DMS 273 (cell line): ENCODE measurements at regions not wholly inside any gene's neighbourhood (a gene's known extent, or its start where the extent isn't known, plus 50 kb on each side); places are given as distances from the start of the nearest gene placed in this dataset.

ENCODE experiments used
- DNase-seq: peaks from one replicate; lab custom pipeline; 2025; ENCODE audit not compliant: unreplicated experiment; lab: John Stamatoyannopoulos, UW

DNA sequence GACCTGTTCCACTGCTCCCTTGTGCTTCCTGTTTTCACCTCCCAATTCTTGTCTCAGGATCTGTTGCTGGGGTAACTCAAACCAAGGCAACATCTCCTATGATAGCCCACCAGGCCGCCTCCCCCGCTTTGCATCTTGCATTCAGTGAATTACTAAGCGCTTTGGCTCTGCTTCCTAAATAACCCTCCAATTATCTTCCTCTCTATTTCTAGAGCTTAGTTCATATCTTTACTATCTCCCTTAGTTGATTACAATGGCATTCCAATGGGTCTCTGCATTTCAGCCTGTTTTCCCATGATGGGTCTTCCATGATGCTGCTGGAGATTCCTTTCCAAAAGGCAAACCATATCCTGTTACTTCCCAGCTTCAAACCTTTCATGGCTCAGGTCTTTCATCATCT lies 117.2 kb upstream of the FERMT1 start:
- DNase-seq: no peak

GRCh38 chr20:6238421-6238820 lies 115.6 kb upstream of the FERMT1 start:
- no peak for DNase-seq

DNA sequence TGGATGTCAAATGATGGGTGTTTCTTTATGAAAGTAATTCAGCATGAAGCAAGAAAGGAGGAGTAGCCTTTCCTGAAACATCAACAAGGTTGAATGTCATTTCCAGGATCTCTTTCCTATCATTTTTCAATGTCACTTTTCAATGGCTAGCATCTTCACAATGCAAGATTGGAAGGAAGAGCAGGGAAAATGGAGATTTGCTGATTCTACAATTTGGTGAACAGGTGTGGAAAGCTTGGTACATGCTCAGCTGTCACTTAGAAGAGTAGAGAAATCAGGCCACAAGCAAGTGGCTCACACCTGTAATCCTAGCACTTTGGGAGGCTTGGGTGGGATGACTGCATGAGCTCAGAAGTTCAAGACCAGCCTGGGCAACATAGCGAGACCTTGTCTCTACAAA lies 112.7 kb upstream of the FERMT1 start:
- DNase-seq: no peak

DNA sequence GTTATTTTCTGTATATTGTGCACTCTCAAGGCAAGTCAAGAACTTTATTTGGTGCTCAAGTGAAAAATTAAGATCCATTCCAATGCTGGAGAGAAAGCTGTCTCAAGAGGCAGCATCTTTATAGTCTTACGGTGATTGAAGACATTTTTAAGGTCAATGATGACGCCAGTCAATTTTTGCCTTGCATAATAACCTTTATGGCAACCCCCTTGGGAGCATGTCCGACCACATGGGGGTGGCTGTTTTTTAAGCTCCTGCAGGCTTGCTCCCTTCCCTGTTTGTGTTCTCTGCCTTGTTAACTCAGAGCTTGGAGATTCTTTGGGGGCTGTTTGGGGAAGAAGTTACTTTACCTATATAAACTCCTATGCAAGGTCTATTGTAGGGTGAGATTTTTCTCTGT lies 109.6 kb upstream of the FERMT1 start:
- no peak for DNase-seq

DNA sequence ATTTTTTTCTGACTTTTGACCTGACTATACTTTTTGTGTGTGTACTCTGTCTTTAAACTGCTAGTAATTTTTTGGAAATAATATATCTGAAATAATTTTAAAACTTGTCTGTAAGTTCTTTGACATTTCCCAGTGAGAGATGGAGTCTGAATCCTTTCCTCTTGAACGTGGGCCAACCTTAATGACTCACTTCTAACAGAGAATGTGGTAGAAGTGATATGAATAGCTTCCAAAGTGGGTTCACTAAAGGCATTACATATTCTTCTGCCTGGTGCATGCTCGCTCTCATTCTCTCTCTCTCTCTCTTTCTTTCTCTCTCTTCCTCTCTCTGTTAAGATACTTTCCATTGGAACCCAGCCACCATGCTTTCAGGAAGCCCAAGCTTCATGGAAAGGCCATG lies 108.7 kb upstream of the FERMT1 start:
- DNase-seq: no peak

- DNase-seq: no peak
Measured at GRCh38 chr20:6228302-6228843, 105.5 kb upstream of the FERMT1 start.

DNA sequence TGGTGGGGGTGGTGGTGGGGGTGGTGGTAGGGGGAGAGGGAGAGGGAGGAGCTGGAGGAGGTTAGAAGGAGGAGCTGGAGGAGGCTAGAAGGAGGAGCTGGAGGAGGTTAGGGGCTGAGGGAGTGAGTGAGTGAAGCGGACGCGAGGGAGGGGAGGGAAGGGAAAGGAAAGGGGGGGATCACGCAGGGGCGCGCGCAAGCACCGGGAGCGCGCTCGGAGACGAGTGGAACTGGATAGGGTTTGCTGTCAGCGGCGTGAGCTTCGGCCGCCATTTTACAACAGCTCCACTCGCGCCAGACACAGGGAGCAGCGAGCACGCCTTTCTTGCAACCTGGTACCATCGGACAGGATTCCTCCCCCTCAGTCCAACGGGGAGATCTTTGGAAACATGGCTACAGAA lies 90.5 kb upstream of the FERMT1 start:
- DNase-seq: no peak

- no peak for DNase-seq
Measured at GRCh38 chr20:6212903-6213302, 90.1 kb upstream of the FERMT1 start.

DNA sequence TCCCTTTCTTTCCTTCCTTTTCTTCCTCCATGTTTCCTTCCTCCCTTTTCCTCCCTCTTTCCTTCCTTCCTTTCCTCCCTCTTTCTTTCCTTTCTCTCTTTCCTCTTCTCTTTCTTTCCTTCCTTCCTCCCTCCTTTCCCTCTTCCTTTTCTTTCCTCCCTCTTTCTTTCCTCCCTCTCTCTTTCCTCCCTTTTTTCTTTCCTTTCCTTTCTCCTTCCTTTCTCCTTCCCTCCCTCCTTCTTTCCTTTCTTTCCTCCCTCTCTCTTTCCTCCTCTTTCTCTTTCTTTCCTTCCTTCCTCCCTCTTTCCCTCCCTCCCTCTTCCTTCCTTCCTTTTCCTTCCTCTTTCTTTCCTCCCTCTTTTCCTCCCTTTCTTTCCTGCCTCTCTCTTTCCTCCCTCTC lies 86.3 kb upstream of the FERMT1 start:
- DNase-seq: no peak

- DNase-seq: no peak
Measured at GRCh38 chr20:6200092-6200491, 77.3 kb upstream of the FERMT1 start.

GRCh38 chr20:6185268-6185667 lies 62.4 kb upstream of the FERMT1 start:
- no peak for DNase-seq

DNA sequence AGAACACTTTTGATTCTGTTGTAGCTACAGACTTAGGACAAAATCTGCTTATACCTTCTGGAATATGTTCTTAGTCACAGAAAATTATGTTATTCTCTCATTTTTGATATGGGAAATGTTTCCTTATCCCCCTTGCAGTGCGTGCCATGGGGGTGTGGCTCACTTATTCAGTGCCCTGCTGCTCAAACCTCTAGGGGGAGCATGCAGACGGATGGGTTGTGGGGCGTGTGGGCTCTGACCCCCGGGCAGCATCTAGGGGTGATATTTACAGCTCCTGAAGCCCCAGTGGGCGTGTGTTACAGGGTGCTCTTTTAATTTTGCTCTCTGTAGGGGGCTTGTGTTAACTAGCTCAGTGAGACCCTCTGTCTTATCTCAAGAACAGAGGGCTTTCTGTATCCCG lies 61.3 kb upstream of the FERMT1 start:
- peak; percentile 8 for DNase-seq

GRCh38 chr20:6180531-6180930 lies 57.7 kb upstream of the FERMT1 start:
- no peak for DNase-seq

DNA sequence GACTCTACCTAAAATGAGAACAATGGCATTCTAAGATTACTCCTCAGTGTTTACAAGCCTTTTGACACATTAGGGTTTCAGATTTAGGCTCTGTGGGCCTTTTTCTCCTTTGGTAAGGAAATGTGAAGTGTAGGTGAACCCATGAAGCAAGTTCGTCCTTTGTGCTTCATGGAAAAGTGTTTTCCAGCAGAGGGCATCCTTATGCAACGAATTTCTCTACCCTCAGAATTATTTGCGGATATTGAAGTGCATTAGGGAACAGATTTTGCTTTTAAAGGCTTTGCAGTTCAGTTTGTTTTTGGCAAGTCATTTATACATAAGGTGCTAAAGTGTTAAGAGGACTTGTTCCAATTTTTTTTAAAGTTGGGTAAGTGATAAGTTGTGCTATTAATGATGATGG lies 55.7 kb upstream of the FERMT1 start:
- DNase-seq: peak; percentile 44

DNA sequence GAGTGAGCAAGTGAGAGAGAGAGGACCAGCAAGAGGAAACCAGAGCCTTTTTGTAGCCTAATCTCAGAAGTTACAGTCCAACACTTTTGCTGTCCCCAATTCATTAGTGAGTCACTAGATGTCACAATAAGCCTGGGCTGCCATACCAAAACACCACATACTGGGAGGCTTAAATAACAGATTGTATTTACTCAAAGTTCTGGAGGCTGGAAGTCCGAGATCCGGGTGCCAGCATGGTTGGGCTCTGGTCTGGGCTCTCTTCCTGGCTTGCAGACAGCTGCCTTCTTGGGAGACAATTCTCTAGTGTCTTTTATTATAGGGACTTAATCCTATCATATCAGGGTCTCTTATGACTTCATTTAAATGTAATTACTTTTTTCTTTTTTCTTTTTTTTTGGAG lies 50.7 kb upstream of the FERMT1 start:
- DNase-seq: no peak
